ENCODE measurements at regions not wholly inside any gene's neighbourhood (a gene's known extent, or its start where the extent isn't known, plus 50 kb on each side); places are given as distances from the start of the nearest gene placed in this dataset.
"Not testable (repeated sequence)": the region's sequence is repeated elsewhere in the genome, so short reads cannot be mapped to it uniquely, and the experiment has no call there.

GRCh38 chr9:108270561-108270960 lies 585.2 kb downstream of the ACTL7B start:
- DNase-seq, result no peak

- no peak for DNase-seq
Measured at GRCh38 chr9:108270051-108270450, 585.7 kb downstream of the ACTL7B start.

- no peak for DNase-seq
Measured at GRCh38 chr9:108269371-108269770, 586.4 kb downstream of the ACTL7B start.

GRCh38 chr9:108265065-108265464 lies 590.7 kb downstream of the ACTL7B start:
- DNase-seq, result no peak

GRCh38 chr9:108264093-108264492 lies 591.7 kb downstream of the ACTL7B start:
- DNase-seq, result no peak

- no peak for DNase-seq
Measured at GRCh38 chr9:108262836-108263235, 593.0 kb downstream of the ACTL7B start.

- DNase-seq, result no peak
Measured at GRCh38 chr9:108259917-108260675, 595.7 kb downstream of the ACTL7B start.

GRCh38 chr9:108258640-108259039 lies 597.1 kb downstream of the ACTL7B start:
- DNase-seq, result no peak

GRCh38 chr9:108257382-108257781 lies 598.4 kb downstream of the ACTL7B start:
- no peak for DNase-seq

- DNase-seq, result no peak
Measured at GRCh38 chr9:108254236-108254635, 601.5 kb downstream of the ACTL7B start.

- DNase-seq, result not testable (repeated sequence)
Measured at GRCh38 chr9:108247391-108247790, 608.4 kb downstream of the ACTL7B start.

- no peak for DNase-seq
Measured at GRCh38 chr9:108245901-108246300, 609.9 kb downstream of the ACTL7B start.

- DNase-seq, result no peak
Measured at GRCh38 chr9:108245331-108245730, 610.5 kb downstream of the ACTL7B start.

- DNase-seq, result no peak
Measured at GRCh38 chr9:108244686-108245085, 611.1 kb downstream of the ACTL7B start.

- DNase-seq, result no peak
Measured at GRCh38 chr9:108241384-108242073, 614.3 kb downstream of the ACTL7B start.

- DNase-seq, result no peak
Measured at GRCh38 chr9:108239696-108240321, 616.0 kb downstream of the ACTL7B start.

GRCh38 chr9:108235609-108236008 lies 620.2 kb downstream of the ACTL7B start:
- DNase-seq, result no peak

- DNase-seq, result no peak
Measured at GRCh38 chr9:108234811-108235210, 621.0 kb downstream of the ACTL7B start.

- no peak for DNase-seq
Measured at GRCh38 chr9:108225149-108225800, 630.5 kb downstream of the ACTL7B start.

- DNase-seq, result no peak
Measured at GRCh38 chr9:108224716-108225115, 631.1 kb downstream of the ACTL7B start.

GRCh38 chr9:108219664-108220063 lies 636.1 kb downstream of the ACTL7B start:
- no peak for DNase-seq

- no peak for DNase-seq
Measured at GRCh38 chr9:108217431-108218349, 638.1 kb downstream of the ACTL7B start.

All from cerebellar nuclear complex (tissue), 1 donor.